GM12892 (cell line): ENCODE measurements at regions not wholly inside any gene's neighbourhood (a gene's known extent, or its start where the extent isn't known, plus 50 kb on each side); places are given as distances from the start of the nearest gene placed in this dataset.

Source experiments
- POLR2AphosphoS5 ChIP-seq: IDR thresholded peaks from 2 replicates; pipeline ENCODE4 v1.6.1; 2011; ENCODE audit warnings: low read depth, low read length, control low read depth
- TAF1 ChIP-seq: IDR thresholded peaks from 2 replicates; pipeline ENCODE4 v1.6.1; 2011; ENCODE audit warnings: low read depth, mild to moderate bottlenecking, control low read depth, low read length, borderline replicate concordance

- no peak for TF ChIP-seq POLR2AphosphoS5
- TF ChIP-seq TAF1, result no peak
Observed at GRCh38 chr2:16043627-16044026, 103.3 kb downstream of the MYCN start.
